HG02870 (cell line): ENCODE measurements at regions not wholly inside any gene's neighbourhood (a gene's known extent, or its start where the extent isn't known, plus 50 kb on each side); places are given as distances from the start of the nearest gene placed in this dataset.

Source experiments
- ATAC-seq: cut with Tn5 transposase; IDR thresholded peaks from one replicate; pipeline ENCODE4 v1.9.1; 2021; ENCODE audit warnings: mild to moderate bottlenecking, moderate library complexity; ENCODE audit not compliant: unreplicated experiment

- ATAC-seq = no peak
Observed at GRCh38 chr2:105574796-105575344, 169.8 kb upstream of the NCK2 start.

GRCh38 chr2:105573910-105574655 lies 170.6 kb upstream of the NCK2 start:
- no peak for ATAC-seq

GRCh38 chr2:105573490-105573889 lies 171.2 kb upstream of the NCK2 start:
- no peak for ATAC-seq

GRCh38 chr2:105571445-105571987 lies 172.7 kb upstream of the FHL2 start:
- peak; percentile 79 for ATAC-seq

- no peak for ATAC-seq
Observed at GRCh38 chr2:105570757-105571156, 171.9 kb upstream of the FHL2 start.

GRCh38 chr2:105570326-105570725 lies 171.5 kb upstream of the FHL2 start:
- ATAC-seq = no peak

GRCh38 chr2:105569606-105570005 lies 170.8 kb upstream of the FHL2 start:
- ATAC-seq = no peak

GRCh38 chr2:105567996-105568494 lies 169.2 kb upstream of the FHL2 start:
- no peak for ATAC-seq

- no peak for ATAC-seq
Observed at GRCh38 chr2:105563000-105563719, 164.3 kb upstream of the FHL2 start.

GRCh38 chr2:105561401-105561800 lies 162.6 kb upstream of the FHL2 start:
- no peak for ATAC-seq

GRCh38 chr2:105560157-105560556 lies 161.3 kb upstream of the FHL2 start:
- ATAC-seq = no peak

- no peak for ATAC-seq
Observed at GRCh38 chr2:105557021-105557920, 158.4 kb upstream of the FHL2 start.

- ATAC-seq = no peak
Observed at GRCh38 chr2:105556366-105556765, 157.5 kb upstream of the FHL2 start.

- no peak for ATAC-seq
Observed at GRCh38 chr2:105554235-105554634, 155.4 kb upstream of the FHL2 start.

GRCh38 chr2:105553538-105554196 lies 154.8 kb upstream of the FHL2 start:
- no peak for ATAC-seq

- no peak for ATAC-seq
Observed at GRCh38 chr2:105546628-105546974, 147.8 kb upstream of the FHL2 start.

GRCh38 chr2:105545730-105546627 lies 147.1 kb upstream of the FHL2 start:
- ATAC-seq = no peak

- ATAC-seq = no peak
Observed at GRCh38 chr2:105544591-105545377, 145.9 kb upstream of the FHL2 start.
